ENCODE measurements at regions not wholly inside any gene's neighbourhood (a gene's known extent, or its start where the extent isn't known, plus 50 kb on each side); places are given as distances from the start of the nearest gene placed in this dataset.

- FAIRE-seq, result no peak
These were observed 1191.0 kb upstream of the TMEM132C start for GRCh38 chr12:127075981-127076380.

- FAIRE-seq, result no peak
These were observed 1189.5 kb upstream of the TMEM132C start for GRCh38 chr12:127077262-127078045.

- FAIRE-seq, result no peak
These were observed 1188.2 kb upstream of the TMEM132C start for GRCh38 chr12:127078577-127079350.

GRCh38 chr12:127079636-127080035, 1187.3 kb upstream of the TMEM132C start:
- no peak for FAIRE-seq

GRCh38 chr12:127081058-127081457, 1185.9 kb upstream of the TMEM132C start:
- no peak for FAIRE-seq

- peak; percentile 97 for FAIRE-seq
These were observed 1183.7 kb upstream of the TMEM132C start for GRCh38 chr12:127083008-127083949.

GRCh38 chr12:127101076-127101475, 1165.9 kb upstream of the TMEM132C start:
- FAIRE-seq, result no peak

GRCh38 chr12:127106041-127106440, 1160.9 kb upstream of the TMEM132C start:
- no peak for FAIRE-seq

- peak; percentile 51 for FAIRE-seq
These were observed 1160.3 kb upstream of the TMEM132C start for GRCh38 chr12:127106697-127107096.

- FAIRE-seq, result no peak
These were observed 1159.2 kb upstream of the TMEM132C start for GRCh38 chr12:127107744-127108143.

GRCh38 chr12:127108360-127109215, 1158.4 kb upstream of the TMEM132C start:
- no peak for FAIRE-seq

GRCh38 chr12:127113945-127114344, 1153.0 kb upstream of the TMEM132C start:
- no peak for FAIRE-seq

GRCh38 chr12:127115468-127116035, 1151.4 kb upstream of the TMEM132C start:
- FAIRE-seq, result no peak

- no peak for FAIRE-seq
These were observed 1148.7 kb upstream of the TMEM132C start for GRCh38 chr12:127118251-127118650.

GRCh38 chr12:127119600-127120140, 1147.3 kb upstream of the TMEM132C start:
- FAIRE-seq, result no peak

- no peak for FAIRE-seq
These were observed 1146.1 kb upstream of the TMEM132C start for GRCh38 chr12:127120851-127121250.

- FAIRE-seq, result no peak
These were observed 1145.4 kb upstream of the TMEM132C start for GRCh38 chr12:127121494-127122084.

- no peak for FAIRE-seq
These were observed 1141.2 kb upstream of the TMEM132C start for GRCh38 chr12:127125607-127126259.

GRCh38 chr12:127126260-127126628, 1140.7 kb upstream of the TMEM132C start:
- FAIRE-seq, result no peak

GRCh38 chr12:127127897-127128296, 1139.1 kb upstream of the TMEM132C start:
- FAIRE-seq, result no peak
